Globus pallidus (tissue), 1 donor: ENCODE measurements at regions not wholly inside any gene's neighbourhood (a gene's known extent, or its start where the extent isn't known, plus 50 kb on each side); places are given as distances from the start of the nearest gene placed in this dataset.

Experiments
- DNase-seq: peaks from one replicate; pipeline ENCODE4 v3.0.0-alpha.2; 2015; ENCODE audit warnings: low spot score

- no peak for DNase-seq
Measured at GRCh38 chr17:34874478-34874877, 86.8 kb downstream of the CCT6B start.

GRCh38 chr17:34872640-34873039, 88.6 kb downstream of the CCT6B start:
- no peak for DNase-seq

DNA sequence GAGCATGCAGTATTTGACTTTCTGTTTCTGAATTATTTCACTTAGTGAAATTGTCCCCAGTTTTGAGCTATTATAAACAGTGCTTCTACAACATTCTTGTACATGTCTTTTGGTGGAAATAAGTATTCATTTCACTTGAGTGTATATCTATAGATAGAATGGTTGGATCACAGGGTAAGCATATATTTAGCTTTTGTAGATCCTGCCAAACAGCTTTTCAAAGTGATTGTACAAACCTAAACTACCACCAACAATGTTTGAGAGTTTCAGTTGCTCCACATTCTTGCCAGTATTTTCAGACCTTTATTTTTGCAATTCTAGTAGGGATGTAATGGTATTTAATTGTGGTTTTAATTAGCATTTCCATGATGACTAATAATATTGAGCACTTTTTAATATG, 91.6 kb downstream of the CCT6B start:
- DNase-seq = no peak

GRCh38 chr17:34865716-34866115, 95.5 kb downstream of the CCT6B start:
- no peak for DNase-seq

DNA sequence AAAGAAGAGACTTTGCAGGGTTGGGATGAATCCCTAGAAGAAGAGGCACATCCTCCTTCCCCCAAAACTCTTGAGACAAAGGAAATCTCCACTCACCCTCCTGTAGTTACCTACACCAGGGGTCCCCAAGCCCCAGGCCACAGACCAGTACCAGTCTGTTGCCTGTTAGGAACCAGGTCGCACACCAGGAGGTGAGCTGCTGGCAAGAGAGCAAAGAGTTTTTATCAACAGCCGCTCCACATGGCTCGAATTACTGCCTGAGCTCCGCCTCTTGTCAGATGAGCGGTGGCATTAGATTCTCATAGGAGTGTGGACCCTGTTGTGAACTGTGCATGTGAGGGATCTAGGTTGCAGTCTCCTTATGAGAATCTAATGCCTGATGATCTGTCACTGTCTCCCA, 98.9 kb downstream of the CCT6B start:
- DNase-seq = no peak

GRCh38 chr17:34861864-34862263, 99.4 kb downstream of the CCT6B start:
- no peak for DNase-seq

DNA sequence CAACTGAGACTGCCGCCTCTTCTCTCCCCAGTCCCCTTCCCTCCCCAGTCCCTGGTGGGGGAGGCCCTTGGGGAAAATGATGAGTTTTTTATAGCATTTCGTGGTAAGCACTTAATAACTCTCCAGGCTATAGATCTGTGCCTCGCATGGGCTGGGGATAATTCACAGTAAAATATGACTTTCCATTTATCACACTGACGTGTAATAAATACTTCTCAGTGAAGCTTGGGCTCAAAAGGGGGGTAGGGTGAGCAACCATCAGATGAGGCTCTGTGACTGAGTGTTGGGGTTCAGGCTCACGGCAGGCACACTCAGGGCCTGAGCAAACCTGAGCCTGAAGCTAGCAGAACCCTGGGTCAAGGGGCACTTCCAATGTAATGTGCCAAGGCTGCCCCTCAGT, 101.6 kb downstream of the CCT6B start:
- DNase-seq = no peak

DNA sequence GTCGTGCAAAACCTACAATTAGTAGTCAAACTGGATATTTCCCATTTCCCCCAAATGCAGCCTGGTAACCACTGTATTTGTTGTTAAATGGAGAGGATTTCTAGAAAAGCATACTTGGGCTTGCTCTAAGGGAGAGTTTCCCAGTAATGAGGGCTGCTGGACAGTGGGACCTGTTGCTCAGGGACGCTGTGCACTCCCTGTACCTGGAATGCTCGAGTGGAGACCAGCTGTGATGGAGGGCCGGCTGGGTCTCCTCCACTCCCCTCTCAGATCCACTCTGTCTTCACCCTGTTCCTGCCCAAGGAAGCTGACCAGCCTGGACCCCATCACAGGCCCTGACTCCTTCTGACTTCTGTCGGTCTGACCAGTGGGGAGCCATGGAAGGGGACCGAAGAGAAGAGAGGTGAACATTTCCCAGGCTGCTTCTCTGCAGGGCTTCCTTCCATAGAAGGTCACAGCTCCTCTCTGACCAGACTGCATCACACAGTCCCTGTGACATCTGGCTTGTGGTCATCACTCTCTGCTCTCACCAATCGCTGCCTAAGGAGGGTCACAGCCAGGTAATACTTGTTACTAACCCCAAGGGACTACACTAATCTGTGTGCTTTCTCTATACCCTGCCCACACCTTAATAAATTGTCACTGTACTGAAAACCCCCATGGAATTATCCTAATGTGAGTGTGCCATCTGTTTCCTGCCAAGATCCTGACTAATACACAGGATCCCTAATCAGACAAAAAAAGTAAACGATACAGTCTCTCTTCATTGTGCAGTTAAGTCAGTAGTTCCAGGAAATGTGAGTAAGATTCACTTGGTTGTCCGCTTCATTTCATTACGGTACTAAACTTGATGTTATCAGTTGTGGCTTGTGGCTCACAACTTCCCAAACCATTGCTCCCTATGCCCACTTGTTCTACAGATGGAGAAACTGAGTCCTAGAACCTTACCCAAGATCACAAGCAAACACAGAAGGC, 102.4 kb downstream of the CCT6B start:
- DNase-seq = no peak

- DNase-seq = no peak
Measured at GRCh38 chr17:34853924-34854323, 107.3 kb downstream of the CCT6B start.

DNA sequence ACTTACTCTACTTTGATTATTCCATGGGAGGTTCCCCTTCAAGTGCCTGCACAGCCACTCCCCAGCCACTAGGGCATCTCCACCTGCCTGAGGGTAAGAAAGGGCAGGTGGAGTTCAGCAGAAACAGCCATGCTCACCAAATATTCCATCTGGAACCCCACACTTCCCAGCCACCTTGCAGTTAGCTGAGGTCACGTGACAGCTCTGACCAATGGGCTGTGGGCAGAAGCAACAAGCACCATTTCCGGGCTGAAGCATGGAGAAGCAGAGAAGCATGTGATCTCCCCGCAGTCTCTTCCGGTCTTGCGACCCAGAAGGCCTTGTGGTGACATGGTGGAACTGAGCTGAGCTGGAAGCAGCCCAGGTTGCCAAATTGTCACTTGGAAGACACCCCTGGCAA, 108.6 kb downstream of the CCT6B start:
- DNase-seq = no peak

DNA sequence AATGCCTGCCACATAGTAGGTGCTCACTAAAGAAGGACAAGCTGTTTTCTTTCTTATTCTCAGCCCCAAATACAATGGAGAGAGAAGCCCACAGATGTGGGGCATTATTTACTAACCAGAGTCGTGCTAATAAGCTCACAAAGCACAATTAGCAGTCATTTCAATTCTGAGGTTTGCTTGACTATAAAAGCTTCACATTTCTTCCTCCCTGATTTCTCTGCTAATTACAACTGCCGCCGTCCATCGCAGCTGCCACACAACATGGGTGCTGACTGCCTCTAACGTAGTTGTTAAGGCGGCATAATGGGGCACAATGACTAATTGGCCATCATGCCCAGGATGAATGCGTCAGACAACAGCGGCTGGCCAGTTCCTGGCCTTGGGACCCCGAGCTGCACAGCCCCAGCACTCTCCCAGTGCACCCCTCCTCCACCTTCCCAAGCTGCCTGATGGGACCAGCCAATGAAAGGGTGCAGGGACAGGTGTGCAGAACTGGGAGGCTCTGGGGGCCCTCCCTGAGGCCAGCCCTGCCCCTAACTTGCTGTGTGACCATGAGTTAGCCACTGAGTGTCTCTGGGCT, 109.2 kb downstream of the CCT6B start:
- DNase-seq = no peak

DNA sequence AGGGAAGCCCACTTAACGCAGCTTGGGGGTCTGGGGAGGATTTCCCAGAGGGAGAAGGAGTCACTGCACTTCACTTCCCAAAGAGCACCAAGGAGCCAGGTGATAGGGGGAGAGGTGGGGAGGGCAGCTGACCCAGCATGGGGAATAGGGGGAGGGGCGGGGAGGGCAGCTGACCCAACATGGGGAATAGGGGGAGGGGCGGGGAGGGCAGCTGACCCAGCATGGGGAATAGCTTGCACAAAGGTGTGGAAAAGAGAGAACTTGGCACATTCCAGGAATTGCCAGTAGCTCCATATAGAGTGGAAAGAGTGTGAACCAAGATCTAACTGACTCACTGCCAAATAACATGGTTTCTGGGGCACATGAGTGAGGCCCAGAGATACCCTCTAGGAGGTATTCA, 110.3 kb downstream of the CCT6B start:
- DNase-seq = no peak

GRCh38 chr17:34850023-34850422, 111.2 kb downstream of the CCT6B start:
- DNase-seq = no peak

DNA sequence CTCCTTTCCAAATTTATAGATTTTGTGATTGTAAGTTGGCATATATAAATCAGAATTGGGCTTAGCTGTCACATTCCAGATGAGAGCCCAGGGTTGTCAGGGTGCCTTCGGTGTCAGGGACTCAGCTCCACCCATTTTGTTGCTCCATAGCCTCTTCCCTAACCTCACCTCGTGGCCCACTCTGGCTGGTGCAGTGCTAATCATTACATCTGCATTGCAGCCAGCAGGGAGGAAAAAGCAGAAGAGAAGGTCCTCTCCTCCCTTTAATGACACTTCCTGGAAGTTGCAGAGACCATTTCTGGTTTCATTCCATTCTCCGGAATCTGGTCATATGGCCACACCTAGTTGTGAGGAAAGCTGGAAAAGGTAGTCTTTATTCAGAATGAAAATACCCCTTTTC, 113.3 kb downstream of the CCT6B start:
- DNase-seq = no peak

GRCh38 chr17:34845296-34845695, 116.0 kb downstream of the CCT6B start:
- no peak for DNase-seq

DNA sequence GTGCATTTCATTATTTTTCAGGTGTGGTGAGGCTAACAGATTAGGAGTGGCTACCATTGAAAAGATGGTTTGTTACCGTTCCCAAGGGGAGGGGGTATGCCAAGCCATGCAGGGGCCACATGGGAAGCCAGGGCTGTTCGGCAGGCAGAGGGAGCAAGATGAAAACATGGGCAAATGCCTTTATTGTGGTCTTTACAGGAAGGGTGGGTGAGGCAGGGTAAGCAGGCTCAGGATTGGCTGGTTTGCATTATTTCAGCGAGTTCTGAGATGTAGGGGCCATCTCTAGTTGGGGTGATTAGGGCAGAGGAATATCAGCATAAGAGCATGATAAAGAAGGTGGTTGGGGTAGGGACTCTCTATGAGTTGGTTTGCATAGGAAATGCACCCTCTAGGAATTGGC, 117.6 kb downstream of the CCT6B start:
- no peak for DNase-seq

DNA sequence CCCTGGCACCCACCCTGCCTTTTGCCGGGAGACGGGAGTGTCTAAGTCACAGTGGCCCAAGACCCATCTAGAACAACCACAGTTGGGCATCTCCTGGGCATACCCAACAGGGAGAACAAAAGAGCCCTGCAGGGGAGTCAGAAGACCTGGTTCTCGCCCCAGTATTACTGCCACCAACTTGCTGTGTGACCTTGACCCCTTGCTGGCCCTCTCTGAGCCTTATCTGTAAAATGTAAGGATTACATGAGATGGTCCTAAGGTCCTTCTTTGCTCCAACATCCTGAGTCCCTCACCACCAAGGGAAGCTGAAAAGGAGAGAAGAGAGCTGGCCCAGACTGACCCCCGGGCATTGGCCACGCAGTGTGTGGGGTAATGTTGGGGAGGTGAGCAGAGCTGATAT, 119.0 kb downstream of the CCT6B start:
- DNase-seq = no peak

DNA sequence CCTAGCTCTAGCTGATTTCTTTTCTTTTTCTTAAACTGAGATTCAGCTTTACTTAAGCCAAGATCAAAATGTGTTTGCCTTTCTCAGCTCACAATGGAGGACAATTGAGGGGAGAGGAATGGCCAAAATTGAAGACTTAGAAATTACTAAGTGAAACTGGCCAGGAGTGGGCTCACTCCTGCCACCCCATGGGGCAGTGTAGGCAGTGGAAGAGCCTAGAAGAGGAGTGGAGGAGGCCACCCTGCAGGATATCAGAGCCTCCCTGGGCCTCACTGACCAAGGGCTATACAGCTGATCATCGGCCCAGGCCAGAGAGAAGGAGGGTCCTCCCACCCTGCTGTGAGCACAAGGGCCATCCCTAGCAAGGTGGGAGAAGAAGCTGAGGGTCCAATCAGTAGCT, 119.8 kb downstream of the CCT6B start:
- no peak for DNase-seq

GRCh38 chr17:34840750-34841149, 120.5 kb downstream of the CCT6B start:
- no peak for DNase-seq

- no peak for DNase-seq
Measured at GRCh38 chr17:34837876-34838478, 123.3 kb downstream of the CCT6B start.

GRCh38 chr17:34832376-34832775, 128.9 kb downstream of the CCT6B start:
- no peak for DNase-seq

DNA sequence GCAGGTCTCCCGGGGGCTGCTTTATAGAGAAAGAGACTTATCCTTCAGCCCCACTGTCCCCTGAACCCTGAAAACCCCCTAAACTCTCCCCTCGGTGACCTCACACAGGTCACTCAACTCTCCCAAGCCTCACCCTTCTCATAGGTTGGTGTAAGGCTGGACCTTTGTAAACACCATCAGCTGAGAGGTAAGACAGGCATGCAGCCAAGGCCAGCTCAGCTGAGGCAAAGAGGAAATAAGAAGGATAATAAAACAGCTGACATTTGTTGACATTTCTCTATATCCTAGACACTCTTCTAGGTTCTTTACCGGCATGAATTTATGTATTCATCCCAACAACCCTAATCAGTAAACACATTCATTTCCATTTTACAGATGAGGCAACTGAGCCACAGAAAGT, 134.3 kb downstream of the CCT6B start:
- no peak for DNase-seq

- no peak for DNase-seq
Measured at GRCh38 chr17:34826332-34826731, 134.9 kb downstream of the CCT6B start.
